Astrocyte of the hippocampus (primary cell): ENCODE measurements at regions not wholly inside any gene's neighbourhood (a gene's known extent, or its start where the extent isn't known, plus 50 kb on each side); places are given as distances from the start of the nearest gene placed in this dataset.
"Not testable (repeated sequence)": the region's sequence is repeated elsewhere in the genome, so short reads cannot be mapped to it uniquely, and the experiment has no call there.

Experiments
- DNase-seq: peaks from one replicate; pipeline ENCODE4 v3.0.0; 2011; ENCODE audit warnings: low read depth, low spot score

- no peak for DNase-seq
Measured at GRCh38 chr1:220942278-220942677, 63.0 kb downstream of the HLX start.

DNA sequence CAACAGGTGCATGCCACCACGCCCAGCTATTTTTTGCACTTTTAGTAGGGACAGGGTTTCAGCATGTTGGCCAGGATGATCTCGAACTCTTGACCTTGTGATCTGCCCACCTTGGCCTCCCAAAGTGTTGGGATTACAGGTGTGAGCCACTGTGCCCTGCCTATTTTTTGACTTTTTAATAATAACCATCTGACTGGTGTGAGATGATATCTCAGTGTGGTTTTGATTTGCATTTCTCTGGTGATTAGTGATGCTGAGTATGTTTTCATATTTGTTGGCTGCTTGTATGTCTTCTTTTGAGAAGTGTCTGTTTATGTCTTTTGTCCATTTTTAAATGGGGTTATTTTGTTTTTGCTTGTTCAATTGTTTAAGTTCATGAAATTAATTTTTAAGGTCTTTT is 63.7 kb downstream of the HLX start:
- DNase-seq = not testable (repeated sequence)

DNA sequence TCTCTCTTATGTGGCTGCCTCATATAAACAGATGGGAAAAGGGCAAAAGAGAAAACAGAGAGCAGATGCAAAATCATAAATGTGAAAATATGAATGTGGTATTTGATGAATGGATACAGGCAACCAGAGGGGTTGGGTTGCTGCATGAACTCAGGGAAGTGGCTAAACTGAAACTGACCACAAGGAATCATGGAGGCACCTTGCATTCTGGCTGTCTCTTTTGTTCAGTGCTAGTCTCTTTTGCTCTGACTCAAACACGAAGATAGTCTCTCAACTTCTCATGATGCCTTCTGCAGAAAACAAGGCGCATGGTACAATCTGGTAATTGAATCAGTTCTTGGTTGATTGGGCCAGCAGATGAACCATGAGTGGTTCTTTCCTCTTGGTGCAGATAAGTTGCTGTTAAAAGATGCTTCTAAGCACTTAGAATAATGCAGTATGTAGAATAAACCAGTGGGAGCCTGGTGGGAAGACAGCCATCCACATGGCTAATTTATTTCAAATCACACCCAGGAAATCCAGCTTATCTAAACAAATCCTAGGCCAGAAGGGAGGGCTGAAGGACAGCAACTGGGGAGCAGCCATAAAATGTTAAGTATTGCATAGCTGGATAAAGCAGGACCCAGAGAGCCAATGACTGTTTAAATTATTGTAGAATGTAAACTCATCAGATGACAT is 64.2 kb downstream of the HLX start:
- no peak for DNase-seq

DNA sequence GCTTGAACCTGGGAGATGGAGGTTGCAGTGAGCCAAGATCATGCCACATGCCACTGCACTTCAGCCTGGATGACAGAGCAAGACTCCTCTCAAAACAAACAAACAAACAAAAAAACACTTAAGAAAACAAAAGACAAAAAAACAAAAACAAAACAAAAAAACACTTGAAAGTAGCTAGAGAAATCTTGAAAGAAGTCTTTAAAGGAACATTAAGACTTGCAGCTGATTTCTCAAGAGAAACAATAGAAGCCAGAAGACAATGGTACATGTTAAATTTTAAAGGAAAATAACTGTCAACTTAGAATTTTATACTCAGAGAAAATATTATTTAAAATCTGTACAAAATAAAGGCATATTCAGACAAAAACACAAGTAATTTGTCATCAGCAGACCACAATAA is 71.3 kb downstream of the HLX start:
- DNase-seq = no peak

- no peak for DNase-seq
Measured at GRCh38 chr1:220952961-220953643, 73.9 kb downstream of the HLX start.

- DNase-seq = no peak
Measured at GRCh38 chr1:220954321-220955075, 75.3 kb downstream of the HLX start.

DNA sequence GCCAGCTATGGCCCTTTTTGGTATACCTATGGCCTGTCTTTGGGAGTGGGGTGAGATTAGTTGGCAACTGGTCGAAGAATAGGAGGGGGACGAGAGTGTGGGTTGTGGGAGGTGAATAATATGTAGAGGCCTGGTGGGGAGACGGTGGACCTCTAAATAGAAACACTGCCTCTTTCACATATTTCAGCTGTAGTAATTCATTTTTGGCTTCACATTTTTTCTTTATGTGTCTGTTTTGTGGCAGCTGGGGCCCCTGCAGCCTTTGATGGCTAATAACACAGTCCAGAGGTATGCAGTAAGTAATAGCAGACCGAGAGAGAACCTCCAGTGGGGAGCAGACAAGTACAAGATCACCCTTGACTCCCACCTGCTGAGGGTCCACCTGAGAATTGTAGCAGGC is 75.9 kb downstream of the HLX start:
- DNase-seq = no peak

GRCh38 chr1:220956501-220957232 is 77.4 kb downstream of the HLX start:
- no peak for DNase-seq

DNA sequence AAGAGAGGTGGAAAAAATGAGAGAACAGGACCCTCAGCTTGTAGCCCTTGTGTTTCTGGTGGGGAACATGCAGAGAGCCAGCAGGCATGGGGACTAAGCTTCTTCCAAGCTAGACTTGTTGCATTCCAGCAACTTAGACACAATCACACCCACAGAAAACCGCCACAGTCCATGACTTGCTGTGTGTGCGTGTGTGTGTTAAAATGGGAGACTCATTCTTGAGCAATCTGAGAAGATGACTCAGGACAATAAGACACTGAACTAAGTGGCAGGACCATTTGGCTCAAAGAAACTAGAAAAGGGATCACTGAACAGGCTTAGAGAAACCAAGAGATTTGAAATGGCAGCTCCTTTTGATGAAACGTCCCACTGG is 78.0 kb downstream of the HLX start:
- peak; percentile 31 for DNase-seq

GRCh38 chr1:220958234-220958633 is 79.0 kb downstream of the HLX start:
- no peak for DNase-seq

- peak; percentile 19 for DNase-seq
Measured at GRCh38 chr1:220962031-220962751, 82.9 kb downstream of the HLX start.

- no peak for DNase-seq
Measured at GRCh38 chr1:220966041-220966440, 86.8 kb downstream of the HLX start.

- no peak for DNase-seq
Measured at GRCh38 chr1:220966473-220966872, 87.2 kb downstream of the HLX start.

DNA sequence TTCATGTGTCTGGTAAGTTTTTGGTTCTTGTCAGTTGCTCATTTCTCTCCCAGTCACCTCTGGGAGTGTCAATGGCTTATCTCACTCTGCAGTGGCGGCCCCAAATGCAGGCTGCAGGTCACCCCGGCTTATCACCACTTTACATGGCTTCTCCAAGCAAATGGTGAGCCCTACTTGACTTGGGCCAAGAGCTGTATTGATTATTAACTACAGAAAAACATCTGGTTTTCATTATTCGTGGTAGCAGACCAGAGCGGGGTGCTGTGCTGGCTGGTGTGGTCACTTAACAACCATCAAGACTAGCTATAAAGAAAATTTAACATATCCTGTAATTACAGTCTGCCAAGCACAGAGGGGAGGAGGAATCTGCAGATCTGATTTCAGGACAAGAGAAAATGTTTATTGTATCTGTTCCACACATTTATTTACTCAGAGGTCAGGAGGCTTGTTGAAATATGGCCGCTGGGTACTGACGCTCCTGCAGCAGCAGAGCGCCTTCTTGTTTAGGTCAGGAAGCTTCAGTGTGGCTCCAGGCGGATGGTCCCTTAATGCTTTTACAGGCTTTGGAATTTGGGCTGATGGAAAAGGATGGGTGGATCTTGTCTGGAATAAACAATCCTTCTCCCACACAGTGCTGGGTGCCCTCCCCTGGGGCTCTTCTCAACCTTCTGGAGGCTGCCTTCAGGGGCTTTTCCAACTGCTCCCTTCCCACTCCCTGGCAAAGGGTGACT is 87.8 kb downstream of the HLX start:
- no peak for DNase-seq

GRCh38 chr1:220967911-220968310 is 88.7 kb downstream of the HLX start:
- DNase-seq = no peak

- not testable (repeated sequence) for DNase-seq
Measured at GRCh38 chr1:220969281-220969680, 90.0 kb downstream of the HLX start.

DNA sequence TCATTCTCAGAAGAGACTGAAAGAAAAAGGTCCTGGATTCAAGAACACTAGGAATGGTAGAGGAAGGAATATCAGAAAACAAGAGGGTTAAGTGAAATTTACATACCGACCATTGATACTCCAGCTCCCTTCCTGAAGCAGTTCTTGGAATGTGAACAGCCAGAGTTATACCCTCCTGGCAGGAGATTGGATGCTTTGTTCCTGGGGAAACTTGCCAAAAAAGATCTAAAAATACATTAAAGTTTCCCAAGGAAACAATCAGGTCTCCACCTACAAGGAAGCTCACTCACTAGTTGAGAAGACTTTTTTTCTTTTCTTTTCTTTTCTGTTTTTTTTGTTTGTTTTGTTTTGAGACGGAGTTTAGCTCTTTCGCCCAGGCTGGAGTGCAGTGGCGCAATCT is 91.1 kb downstream of the HLX start:
- no peak for DNase-seq

DNA sequence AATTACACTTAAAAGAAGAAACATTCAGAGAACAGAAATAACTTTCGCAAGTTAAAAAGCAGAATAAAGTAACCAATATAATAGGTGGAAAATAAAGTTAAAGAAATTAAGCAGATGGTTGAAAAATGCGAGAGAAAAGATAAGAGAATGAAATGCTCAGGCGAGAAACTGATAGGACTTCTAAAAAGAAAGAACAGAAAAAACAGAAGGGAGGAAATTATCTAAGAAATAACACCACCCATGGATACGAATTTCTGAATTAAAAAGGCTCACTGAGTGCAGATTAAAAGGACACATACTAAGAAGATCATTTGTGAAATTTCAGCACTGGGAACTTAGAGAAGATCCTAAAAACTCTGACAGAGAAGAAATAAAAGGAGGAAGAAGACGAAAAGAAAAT is 92.0 kb downstream of the HLX start:
- DNase-seq = no peak

DNA sequence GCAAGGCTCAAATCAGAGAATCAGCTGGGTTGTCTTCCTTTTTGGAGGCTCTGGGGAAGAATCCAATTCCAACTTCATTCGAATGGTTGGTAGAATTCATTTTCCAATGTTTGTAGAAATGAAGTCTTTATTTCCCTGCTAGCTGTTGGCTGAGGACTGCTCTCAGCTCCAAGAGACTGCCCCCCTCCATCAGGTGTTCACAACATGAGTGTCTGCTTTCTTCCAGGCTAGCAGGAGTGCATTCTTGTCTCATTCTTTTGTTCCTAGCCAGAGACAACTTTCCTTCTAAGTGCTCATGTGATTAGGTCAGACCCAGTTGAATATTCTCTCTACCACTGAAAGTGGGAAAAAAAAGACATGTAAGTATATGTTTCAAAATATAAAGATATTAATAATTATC is 95.2 kb downstream of the HLX start:
- DNase-seq = no peak

- no peak for DNase-seq
Measured at GRCh38 chr1:220976390-220976789, 97.1 kb downstream of the HLX start.

GRCh38 chr1:220979371-220979770 is 100.1 kb downstream of the HLX start:
- DNase-seq = no peak
